ENCODE measurements at regions not wholly inside any gene's neighbourhood (a gene's known extent, or its start where the extent isn't known, plus 50 kb on each side); places are given as distances from the start of the nearest gene placed in this dataset.
A peak's percentile ranks its signal among the peaks of the same experiment; 100 is the strongest.

DNA sequence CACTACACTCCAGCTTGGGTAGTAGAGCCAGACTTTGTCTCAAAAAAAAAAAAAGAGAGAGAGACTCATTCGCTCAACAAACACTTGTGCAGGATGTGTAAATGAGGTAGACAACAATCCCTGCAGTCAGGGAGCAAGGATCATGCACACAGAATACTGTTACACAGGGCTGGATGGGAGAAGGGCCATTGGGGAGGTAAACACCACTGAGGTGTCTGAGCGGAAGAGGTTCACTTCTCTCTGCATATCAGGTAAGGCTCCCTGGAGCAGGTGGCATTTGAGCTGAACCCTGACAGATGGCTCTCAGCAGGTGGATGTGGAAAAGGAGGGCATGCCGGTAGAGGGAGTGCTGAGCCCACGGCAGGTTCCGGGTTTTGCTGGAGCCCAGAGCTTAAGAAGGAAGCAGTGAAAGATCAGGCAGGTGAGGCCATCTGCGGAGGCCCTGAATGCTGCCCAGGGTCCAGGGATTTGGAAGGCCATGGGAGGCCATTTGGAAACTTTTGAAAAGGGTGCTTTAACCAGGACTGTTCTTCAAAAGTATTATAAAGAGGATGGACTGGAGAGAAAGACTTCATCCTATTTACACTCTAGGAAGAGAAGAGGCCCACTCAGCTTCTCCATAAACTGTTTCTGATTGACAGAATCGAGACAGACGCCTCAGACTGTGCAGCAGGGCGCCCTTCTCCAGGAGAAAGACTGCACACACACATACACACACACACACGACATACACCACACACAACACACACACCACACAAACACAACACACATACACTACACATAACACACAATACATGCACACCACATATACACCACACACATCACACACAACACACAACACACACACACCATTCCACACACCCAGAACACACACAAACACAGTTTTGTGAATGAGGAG is 199.4 kb downstream of the USP12 start (continued):
- TF ChIP-seq, protein P1, sequence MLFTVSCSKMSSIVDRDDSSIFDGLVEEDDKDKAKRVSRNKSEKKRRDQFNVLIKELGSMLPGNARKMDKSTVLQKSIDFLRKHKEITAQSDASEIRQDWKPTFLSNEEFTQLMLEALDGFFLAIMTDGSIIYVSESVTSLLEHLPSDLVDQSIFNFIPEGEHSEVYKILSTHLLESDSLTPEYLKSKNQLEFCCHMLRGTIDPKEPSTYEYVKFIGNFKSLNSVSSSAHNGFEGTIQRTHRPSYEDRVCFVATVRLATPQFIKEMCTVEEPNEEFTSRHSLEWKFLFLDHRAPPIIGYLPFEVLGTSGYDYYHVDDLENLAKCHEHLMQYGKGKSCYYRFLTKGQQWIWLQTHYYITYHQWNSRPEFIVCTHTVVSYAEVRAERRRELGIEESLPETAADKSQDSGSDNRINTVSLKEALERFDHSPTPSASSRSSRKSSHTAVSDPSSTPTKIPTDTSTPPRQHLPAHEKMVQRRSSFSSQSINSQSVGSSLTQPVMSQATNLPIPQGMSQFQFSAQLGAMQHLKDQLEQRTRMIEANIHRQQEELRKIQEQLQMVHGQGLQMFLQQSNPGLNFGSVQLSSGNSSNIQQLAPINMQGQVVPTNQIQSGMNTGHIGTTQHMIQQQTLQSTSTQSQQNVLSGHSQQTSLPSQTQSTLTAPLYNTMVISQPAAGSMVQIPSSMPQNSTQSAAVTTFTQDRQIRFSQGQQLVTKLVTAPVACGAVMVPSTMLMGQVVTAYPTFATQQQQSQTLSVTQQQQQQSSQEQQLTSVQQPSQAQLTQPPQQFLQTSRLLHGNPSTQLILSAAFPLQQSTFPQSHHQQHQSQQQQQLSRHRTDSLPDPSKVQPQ (CRISPR knock-in tag; IDR thresholded peaks at IDR 0.05; ENCODE audit: borderline replicate concordance): no peak
- no peak for TF ChIP-seq MAFG (tag; conservative IDR thresholded peaks at IDR 0.05)
- no peak for TF ChIP-seq HMG20B (CRISPR knock-in tag; IDR thresholded peaks at IDR 0.05)
- peak in 1 of 2 experiments; percentile 23; a peak in 1 of 4 replicates for TF ChIP-seq MAZ (CRISPR knock-in tag; conservative IDR thresholded peaks at IDR 0.05 in 1 of 2, IDR thresholded peaks at IDR 0.05 in 1 of 2)
- TF ChIP-seq, protein P2, sequence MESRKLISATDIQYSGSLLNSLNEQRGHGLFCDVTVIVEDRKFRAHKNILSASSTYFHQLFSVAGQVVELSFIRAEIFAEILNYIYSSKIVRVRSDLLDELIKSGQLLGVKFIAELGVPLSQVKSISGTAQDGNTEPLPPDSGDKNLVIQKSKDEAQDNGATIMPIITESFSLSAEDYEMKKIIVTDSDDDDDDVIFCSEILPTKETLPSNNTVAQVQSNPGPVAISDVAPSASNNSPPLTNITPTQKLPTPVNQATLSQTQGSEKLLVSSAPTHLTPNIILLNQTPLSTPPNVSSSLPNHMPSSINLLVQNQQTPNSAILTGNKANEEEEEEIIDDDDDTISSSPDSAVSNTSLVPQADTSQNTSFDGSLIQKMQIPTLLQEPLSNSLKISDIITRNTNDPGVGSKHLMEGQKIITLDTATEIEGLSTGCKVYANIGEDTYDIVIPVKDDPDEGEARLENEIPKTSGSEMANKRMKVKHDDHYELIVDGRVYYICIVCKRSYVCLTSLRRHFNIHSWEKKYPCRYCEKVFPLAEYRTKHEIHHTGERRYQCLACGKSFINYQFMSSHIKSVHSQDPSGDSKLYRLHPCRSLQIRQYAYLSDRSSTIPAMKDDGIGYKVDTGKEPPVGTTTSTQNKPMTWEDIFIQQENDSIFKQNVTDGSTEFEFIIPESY (CRISPR knock-in tag; IDR thresholded peaks at IDR 0.05): no peak
- TF ChIP-seq ZNF695 (CRISPR knock-in tag; IDR thresholded peaks at IDR 0.05): no peak
- TF ChIP-seq XRCC4 (IDR thresholded peaks at IDR 0.05; ENCODE audit: extremely low read depth, insufficient read depth, insufficient read length): no peak
- TF ChIP-seq MTA3 (IDR thresholded peaks at IDR 0.05; ENCODE audit: borderline replicate concordance): peak; percentile 46; the same call in 1 of the 2 replicates
- TF ChIP-seq SUPT5H (IDR thresholded peaks at IDR 0.05): no peak
- no peak for TF ChIP-seq GABPA (tag; conservative IDR thresholded peaks at IDR 0.05; ENCODE audit: low read depth)
- TF ChIP-seq FUS (optimal IDR thresholded peaks at IDR 0.05; ENCODE audit: low read depth, low read length): no peak
- peak; percentile 48; the same call in 1 of the 2 replicates for TF ChIP-seq ZEB2 (IDR thresholded peaks at IDR 0.05)
- TF ChIP-seq, protein P3, sequence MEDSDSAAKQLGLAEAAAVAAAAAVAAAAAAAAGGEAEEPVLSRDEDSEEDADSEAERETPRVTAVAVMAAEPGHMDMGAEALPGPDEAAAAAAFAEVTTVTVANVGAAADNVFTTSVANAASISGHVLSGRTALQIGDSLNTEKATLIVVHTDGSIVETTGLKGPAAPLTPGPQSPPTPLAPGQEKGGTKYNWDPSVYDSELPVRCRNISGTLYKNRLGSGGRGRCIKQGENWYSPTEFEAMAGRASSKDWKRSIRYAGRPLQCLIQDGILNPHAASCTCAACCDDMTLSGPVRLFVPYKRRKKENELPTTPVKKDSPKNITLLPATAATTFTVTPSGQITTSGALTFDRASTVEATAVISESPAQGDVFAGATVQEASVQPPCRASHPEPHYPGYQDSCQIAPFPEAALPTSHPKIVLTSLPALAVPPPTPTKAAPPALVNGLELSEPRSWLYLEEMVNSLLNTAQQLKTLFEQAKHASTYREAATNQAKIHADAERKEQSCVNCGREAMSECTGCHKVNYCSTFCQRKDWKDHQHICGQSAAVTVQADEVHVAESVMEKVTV (CRISPR knock-in tag; IDR thresholded peaks at IDR 0.05): 0 out of 2 replicates have a peak, but pooled peaks have one; percentile 24
- TF ChIP-seq MAFK (IDR thresholded peaks at IDR 0.05; ENCODE audit: low read length): no peak
- no peak for TF ChIP-seq ZNF133 (CRISPR knock-in tag; IDR thresholded peaks at IDR 0.05)
- TF ChIP-seq, protein P4, sequence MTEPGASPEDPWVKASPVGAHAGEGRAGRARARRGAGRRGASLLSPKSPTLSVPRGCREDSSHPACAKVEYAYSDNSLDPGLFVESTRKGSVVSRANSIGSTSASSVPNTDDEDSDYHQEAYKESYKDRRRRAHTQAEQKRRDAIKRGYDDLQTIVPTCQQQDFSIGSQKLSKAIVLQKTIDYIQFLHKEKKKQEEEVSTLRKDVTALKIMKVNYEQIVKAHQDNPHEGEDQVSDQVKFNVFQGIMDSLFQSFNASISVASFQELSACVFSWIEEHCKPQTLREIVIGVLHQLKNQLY (CRISPR knock-in tag; conservative IDR thresholded peaks at IDR 0.05): no peak
- no peak for TF ChIP-seq BRD4 (IDR thresholded peaks at IDR 0.05)

Data from K562 (cell line).